ENCODE measurements at regions not wholly inside any gene's neighbourhood (a gene's known extent, or its start where the extent isn't known, plus 50 kb on each side); places are given as distances from the start of the nearest gene placed in this dataset.

GRCh38 chr1:90851711-90852050 lies 134.6 kb upstream of the BARHL2 start:
- TF ChIP-seq, protein P1, sequence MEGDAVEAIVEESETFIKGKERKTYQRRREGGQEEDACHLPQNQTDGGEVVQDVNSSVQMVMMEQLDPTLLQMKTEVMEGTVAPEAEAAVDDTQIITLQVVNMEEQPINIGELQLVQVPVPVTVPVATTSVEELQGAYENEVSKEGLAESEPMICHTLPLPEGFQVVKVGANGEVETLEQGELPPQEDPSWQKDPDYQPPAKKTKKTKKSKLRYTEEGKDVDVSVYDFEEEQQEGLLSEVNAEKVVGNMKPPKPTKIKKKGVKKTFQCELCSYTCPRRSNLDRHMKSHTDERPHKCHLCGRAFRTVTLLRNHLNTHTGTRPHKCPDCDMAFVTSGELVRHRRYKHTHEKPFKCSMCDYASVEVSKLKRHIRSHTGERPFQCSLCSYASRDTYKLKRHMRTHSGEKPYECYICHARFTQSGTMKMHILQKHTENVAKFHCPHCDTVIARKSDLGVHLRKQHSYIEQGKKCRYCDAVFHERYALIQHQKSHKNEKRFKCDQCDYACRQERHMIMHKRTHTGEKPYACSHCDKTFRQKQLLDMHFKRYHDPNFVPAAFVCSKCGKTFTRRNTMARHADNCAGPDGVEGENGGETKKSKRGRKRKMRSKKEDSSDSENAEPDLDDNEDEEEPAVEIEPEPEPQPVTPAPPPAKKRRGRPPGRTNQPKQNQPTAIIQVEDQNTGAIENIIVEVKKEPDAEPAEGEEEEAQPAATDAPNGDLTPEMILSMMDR (IDR thresholded peaks at IDR 0.05), result no peak
- TF ChIP-seq POLR2A (IDR thresholded peaks at IDR 0.05), result no peak
- no peak for TF ChIP-seq EP300 (IDR thresholded peaks at IDR 0.05)

Measured in tibial nerve (tissue), 4 donors.